Hypothalamus (tissue), 51 donors: ENCODE measurements at regions not wholly inside any gene's neighbourhood (a gene's known extent, or its start where the extent isn't known, plus 50 kb on each side); places are given as distances from the start of the nearest gene placed in this dataset.

Experiments used
- DNase-seq, 51 donors: peaks; one replicate each; lab custom pipeline; 2025; lab: John Stamatoyannopoulos, UW

DNA sequence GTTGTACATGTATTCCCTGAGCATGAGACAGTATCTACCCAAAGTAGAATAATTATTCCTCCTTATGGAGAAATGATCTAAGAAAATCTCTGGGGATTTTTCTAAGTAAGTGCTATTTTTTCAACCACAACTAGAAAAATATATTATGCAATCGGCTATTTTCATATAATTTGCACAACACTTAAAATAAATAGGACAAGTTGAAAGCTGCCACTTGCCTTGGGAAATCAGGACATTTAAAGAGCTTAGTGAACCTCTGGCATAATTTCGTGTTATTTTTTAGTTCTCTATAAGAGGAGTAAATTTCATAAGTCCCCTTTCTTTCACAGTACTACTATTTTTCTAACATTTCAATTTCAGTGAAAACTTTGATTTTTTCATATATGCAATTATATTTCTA is 672.1 kb downstream of the OTOL1 start:
- DNase-seq: no peak

DNA sequence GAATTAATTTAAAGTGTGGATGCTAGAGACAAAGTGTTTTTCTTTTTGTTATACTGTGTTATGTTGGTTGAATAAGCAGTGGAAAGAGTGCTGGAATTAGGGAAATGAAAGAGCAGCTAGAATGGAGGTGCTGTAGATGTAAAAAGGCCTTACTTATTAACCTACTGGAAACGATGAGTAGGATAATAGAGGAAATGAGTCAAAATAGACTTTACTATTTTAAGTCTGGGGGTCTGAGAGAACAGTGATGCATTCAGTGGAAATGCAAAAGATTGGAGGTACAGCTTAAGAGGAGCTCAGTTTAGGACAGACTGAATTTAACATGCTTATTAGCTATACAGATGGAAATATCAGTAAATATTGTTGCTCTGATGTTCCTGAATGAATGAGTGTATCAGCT is 674.0 kb downstream of the OTOL1 start:
- no peak for DNase-seq

DNA sequence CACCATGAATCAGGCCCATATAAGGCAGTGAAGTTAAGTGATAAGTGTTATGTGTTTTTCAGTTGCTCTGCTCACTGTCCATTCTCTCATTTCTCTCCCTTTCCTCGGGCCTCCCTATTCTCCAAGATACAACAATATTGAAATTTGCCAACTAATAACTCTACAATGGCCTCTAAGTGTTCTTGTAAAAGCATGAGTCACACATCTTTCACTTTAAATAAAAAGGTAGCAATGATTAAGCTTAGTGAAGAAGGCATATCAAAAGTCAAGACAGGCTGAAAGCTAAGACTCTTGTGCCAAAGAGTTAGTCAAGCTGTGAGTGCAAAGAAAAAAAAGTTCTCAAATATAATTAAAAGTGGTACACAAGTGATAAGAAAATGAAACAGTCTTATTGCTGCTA is 675.4 kb downstream of the OTOL1 start:
- DNase-seq: no peak

DNA sequence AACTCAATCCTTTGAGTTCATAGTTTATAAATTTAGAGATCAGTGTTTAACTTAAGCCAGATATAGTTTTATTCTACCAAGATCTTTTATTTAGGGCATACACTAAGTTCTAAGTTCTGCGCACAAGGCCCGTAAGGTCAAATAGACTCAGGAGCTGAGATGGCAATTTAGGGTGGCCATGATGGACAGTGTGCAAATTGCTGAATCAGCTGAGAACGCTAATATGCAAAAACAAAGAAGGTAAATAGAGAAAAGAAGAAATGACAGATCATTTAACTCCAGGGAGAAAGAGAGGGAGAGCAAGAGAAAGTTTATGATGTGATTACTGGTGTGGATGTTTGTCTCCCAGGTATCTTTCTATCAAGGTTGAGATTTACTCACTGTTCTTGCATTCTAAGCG is 678.5 kb downstream of the OTOL1 start:
- no peak for DNase-seq

- no peak for DNase-seq
These were observed 679.3 kb downstream of the OTOL1 start for GRCh38 chr3:162175878-162176277.

DNA sequence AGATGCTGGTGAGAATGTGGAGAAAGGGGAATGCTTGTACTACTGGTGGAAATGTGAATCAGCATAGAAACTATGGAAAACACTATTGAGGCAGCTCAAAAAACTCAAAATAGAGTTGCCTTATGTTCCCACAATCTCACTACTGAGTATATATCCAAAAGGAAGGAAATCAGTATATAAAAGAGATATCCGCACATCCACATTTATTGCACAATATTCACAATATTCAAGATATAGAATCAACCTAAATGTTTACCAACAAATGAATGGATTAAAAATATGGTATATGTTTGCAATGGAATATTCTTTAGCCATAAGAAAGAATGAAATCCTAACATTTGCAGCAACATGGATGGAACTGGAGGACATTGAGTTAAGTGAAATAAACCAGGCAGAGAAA is 686.8 kb downstream of the OTOL1 start:
- DNase-seq: no peak

- DNase-seq: no peak
These were observed 695.9 kb downstream of the OTOL1 start for GRCh38 chr3:162192340-162193029.

DNA sequence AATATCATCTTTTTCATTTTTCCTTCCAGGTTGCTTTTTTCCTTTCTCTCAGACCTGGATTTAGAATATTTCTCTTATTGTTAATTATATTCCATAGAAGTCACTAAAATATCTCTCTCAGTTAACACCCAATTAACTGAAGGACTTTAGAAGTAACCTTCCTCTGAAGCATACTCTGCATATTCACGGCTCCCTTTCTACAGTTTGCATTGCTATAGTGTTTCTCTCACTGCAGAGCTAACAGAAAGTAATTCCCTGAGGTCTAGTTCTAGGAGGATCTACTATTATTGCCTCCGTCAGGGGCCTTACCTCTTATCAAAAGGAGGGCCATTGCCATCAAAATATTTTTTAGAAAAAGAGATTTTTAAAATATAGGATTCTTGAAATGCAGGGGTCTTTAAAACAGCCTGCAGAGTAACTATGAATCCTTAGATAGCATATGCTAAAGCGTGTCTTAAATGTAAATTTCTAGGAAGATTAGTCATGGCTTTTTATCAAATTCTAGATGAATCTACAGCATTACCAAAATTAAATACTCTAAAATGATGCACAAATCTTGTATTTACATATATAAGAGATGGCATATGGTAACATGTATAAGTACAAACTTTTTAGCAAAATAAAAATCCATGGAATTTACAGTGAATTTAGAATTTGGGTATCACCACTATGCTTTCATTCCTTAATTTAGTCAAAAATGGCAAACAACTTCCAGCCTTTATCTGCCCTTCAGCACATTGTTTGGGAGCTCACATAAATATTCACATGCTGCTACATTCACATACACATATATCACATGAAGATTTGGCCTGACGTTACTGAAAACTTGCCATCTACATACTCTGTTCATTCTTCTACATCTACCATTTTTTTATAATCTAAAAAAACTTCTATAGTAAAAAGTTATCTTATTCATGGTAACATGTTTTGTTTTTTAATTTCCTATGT is 696.8 kb downstream of the OTOL1 start:
- DNase-seq: no peak

GRCh38 chr3:162195147-162195546 is 698.5 kb downstream of the OTOL1 start:
- DNase-seq: no peak

DNA sequence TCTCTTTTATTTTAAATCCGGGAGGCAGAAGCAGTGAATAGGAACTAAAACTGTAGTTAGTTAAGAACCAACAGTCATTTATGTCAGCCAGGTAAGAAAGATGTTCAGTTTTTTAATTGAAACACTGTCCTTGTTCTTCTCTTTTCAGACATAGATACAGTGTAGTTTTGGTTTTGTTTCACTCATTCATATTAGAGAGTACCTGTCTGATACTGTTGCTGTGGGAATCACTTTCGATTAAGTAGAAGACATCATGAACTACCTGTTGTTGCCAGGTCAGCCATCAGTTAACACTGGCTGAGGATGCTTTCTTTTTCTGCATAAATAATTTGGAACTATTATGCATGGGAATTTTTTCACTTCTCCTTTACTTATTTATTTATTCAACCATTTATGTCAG is 700.4 kb downstream of the OTOL1 start:
- DNase-seq: no peak

- no peak for DNase-seq
These were observed 704.2 kb downstream of the OTOL1 start for GRCh38 chr3:162200836-162201235.

DNA sequence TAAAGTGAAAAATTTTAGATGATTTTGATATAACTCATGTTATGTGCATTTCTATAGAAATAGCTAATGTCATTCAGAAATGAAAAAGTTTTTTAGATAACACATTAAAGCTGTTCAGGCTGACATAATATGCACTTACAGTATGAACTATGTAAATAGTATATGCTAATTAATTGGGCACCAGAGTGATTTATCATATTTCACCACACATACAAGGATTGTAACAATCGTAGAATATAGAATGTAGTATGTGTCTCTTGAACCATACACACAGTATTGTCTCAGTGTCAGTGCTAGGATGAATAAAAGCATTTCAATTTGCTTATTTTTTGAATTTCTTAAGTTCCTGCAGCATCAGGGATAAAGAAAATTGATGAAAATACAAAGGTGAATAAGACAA is 710.0 kb downstream of the OTOL1 start:
- DNase-seq: no peak

- no peak for DNase-seq
These were observed 714.9 kb downstream of the OTOL1 start for GRCh38 chr3:162211470-162211869.

- no peak for DNase-seq
These were observed 716.6 kb downstream of the OTOL1 start for GRCh38 chr3:162213196-162213595.

GRCh38 chr3:162213956-162214355 is 717.3 kb downstream of the OTOL1 start:
- no peak for DNase-seq

DNA sequence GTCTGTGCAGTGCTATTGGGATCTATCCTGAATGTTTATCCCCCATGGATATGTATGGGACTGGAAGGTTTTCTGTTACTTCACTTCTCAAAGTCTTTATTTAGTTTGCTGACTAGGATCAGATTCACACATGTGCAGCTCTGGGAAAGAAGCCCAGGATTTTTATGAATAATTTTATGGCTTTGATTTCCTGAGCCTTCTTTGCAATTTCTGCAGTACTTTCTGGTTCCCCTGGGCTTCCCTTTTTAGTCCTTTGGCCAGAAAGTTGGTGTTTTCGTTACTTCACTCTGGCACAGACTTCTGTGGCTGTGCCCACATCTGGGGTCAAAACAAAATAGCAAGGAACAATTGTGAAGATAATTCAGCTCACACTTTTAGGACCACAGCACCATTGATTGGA is 721.0 kb downstream of the OTOL1 start:
- no peak for DNase-seq

DNA sequence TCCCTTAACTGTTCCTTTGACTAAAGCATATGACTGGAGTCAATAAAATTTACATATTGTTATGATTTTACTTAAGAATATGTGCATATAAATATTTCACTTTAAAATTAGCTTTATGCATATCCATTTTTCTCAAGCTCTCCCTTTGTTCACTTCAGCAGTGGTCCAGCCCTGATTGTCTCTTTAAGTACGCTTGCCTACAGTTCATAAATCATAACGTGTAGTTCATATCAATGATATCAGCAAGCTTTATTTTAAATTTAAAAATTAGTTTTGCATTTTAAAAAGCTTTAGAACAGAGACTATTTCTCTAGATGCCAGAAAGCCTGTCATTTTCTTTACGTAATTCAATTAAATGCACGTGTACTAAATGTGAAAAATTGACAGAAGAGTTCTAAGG is 721.9 kb downstream of the OTOL1 start:
- no peak for DNase-seq

- DNase-seq: no peak
These were observed 728.1 kb downstream of the OTOL1 start for GRCh38 chr3:162224746-162225145.

- DNase-seq: no peak
These were observed 740.3 kb downstream of the OTOL1 start for GRCh38 chr3:162236949-162237348.

GRCh38 chr3:162250782-162251181 is 754.2 kb downstream of the OTOL1 start:
- DNase-seq: no peak

DNA sequence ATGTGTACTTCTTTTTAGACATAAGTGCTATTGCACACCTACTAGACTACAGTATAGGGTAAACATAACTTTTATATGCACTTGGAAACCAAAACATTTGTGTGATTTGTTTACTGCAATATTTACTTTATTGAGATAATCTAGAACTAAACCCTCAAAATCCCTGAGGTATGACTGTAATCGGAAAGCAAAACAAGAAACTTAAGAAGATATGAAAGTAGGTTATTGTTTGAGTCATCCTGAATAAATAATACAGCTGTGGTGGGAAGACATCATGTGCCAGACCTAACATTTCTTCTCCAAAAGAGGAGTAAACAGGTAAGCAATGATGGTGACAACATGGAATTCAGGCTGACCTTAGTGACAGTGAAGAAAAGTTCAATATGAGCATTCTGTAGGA is 765.5 kb downstream of the OTOL1 start:
- DNase-seq: no peak

- DNase-seq: no peak
These were observed 767.0 kb downstream of the OTOL1 start for GRCh38 chr3:162263596-162263995.
